ENCODE measurements at regions not wholly inside any gene's neighbourhood (a gene's known extent, or its start where the extent isn't known, plus 50 kb on each side); places are given as distances from the start of the nearest gene placed in this dataset.
A peak's percentile ranks its signal among the peaks of the same experiment; 100 is the strongest.

DNA sequence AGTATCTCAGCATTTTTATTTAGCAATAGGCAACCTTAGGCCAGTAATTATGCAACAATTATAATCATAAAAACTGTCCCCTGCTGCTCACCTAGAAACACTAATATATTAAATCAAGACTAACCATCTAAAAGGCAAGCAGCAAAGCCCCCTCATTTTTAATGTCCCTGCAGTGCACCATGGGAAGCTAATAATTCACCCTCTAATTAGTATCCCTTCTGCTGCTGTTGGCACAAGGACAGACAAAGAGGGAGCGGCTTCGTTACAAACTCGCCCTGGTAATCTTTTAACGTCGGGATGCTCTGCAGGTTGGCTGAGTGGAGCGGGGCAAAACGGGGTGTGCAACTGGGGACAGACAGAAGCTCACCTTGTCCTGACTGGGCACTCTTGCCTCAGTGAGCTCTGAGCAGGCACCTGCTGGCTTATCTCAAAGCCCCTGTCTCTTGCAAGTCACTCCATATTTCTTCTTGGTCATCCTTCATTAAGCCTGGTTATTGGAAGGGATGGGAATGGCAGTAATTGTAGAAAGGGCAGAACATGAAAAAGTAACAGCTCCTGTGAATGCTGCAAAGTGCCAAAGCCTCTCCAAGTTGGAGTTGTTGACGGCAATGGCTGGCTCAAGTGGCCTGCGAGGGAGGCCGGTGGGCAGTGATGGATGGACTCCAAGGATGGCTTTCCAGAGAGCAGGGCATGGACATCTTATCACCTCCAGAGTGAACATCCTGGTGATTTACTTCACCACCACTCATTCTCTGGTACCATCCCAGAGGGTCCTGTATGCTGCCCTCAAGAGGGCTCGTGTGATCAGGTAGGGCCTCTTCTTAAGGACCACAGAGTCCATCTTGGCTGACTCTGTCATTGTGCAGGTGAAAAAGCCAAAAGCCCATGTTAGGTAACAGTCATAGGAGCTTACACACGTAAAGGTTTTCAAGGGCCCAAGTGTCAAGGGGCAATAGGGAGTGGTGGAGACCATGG lies 219.6 kb upstream of the N4BP1 start:
- no peak for DNase-seq (ENCODE audit: low spot score)

DNA sequence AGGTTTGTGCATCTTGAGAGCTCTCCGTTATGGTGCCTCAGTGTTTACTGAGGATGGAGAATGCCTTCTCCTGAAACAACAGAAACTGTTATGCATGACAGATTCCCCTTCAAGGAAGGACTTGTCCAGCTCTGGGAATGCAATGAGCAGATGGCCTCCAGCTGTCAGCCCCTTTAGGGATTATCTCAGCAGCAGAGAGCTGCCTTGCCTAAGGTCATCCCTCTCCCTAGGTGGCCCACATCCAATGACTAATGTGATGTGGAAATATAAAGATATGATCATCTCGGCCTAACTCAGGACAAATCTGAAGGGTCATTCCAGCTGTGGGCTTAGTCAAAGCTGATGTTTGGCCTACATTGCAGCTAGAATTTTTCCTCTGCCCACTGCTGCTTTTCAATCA lies 214.3 kb upstream of the N4BP1 start:
- no peak for DNase-seq (ENCODE audit: low spot score)

DNA sequence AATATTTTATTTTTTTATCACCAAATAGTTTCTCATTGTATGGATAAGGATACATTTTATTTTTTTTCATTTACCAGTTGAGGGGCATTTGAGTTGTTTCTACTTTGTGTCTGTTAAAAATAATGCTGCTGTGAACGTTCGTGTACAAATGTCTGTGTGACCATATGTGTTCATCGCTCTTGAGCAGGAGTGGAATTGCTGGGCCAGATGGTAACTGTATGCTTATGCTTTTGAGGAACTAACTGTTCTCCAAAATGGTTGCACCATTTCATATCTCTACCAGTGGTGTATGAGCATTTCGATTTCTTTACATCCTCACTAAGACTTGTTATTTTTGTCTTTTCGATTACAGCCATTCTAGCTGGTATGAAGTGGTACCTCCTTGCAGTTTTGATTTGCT lies 212.5 kb upstream of the N4BP1 start:
- DNase-seq (ENCODE audit: low spot score): no peak

DNA sequence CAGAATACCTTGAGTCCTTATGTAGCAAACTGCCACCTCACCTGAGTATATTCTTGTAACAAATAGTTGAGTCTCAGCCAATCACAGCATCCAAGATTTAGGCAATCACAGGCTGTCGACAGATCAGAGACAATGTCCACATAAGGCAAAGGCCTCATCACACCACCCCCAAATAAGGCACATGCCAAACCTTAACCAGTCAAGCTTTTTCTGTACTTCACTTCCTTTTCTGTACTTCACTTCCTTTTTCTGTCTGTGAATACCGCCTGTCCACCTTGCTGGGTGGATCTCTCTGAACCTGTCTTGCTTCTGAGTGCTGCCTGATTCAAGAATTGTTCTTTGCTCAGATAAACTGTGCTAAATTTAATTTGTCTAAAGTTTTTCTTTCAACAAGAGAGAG lies 210.4 kb upstream of the N4BP1 start:
- DNase-seq (ENCODE audit: low spot score): no peak

DNA sequence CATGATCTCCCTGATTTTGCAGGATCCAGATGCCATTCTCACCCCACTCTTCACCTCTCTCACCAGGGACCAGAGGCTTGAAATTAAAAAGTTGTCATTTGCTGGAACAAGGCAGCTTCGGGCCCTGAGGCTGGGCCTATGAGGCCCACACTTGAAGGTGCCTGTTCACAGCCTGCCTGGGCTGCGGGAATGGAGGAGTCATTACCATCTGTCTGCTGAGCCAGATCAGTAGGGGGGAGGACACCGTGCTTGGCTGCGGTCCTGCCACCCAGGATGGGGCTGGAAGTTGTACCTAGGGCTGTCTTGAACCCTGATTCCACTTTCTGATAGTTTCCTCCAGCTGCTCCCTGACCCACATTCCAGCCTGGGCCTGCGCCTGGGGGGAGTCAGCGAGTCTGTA lies 208.3 kb upstream of the N4BP1 start:
- DNase-seq (ENCODE audit: low spot score): no peak

DNA sequence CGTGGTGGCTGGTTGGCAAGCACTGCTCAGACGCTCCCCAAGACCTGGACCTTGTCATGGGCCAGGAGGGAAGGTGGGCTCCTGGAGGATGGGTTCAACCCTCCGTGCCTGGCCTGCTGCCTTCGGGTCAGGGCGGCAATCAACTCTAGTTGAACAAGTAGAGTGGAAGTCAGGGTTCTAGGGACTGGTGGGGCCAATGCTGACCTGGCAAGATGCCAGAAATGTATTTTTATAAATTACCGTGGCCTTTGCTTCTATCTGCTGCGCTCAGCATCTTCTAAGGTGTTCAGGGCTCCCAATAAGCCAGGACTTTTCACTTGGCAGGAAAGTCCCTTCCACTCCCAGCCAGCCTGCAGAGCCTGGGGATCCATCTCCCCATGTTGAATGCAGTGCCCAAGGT lies 207.1 kb upstream of the N4BP1 start:
- DNase-seq (ENCODE audit: low spot score): no peak

DNA sequence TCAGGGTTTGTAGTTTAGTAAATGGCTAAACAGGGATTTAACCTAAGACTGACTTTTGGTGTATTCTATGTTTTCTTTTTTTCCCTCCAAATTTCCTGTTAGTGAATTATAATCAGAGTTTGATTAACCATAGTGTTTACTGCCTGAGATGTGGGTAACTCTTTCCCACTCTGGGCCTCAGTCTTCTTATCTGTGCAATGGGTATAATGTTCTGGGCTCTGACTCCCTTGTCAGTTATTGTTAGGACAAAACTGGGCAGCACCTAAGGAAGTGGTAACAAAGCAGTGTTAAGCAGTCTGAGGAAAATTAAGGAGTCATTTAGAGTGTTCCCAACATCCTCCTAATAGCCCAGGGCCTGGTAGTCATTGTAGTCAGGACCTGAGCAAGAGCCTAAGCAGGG lies 206.4 kb upstream of the N4BP1 start:
- no peak for DNase-seq (ENCODE audit: low spot score)

DNA sequence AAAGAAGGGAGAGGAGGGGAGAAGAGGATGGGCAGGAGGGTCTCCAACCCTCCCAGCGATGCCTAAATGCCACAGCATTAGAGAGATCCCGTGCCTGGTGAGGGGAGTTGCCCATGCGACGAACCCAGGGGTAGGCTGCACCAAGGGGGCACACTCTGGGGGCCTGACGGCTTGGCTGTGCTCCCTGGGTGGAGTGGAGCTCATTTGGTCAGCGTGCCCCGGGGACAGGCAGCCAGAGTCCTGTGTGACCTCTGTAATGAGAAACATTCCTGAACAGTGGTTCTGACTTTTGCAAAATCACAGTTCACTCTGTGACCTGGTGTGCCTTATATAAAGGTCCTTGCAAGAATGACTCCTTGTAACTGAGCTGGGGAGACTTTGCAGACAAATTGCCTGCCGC lies 205.0 kb upstream of the N4BP1 start:
- DNase-seq (ENCODE audit: low spot score): no peak

DNA sequence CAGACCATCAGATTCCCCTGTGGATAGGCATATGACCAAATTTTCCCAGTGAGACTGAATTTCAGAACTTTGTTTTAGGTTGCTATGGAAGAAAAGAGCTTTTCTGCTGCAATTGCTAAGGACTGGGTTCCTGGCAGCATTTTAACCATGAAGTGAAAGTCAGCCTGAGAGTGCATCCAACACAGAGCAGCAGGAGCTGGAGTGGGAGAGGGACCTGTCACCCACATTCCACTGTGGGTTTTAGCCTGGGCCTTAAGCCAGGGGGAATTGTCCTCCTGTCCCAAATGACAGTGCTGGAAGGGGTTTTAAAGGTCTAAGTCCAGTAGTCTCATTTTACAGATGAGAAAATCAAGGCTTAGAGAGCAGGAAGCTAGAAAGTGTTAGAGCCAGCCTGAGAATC lies 203.5 kb upstream of the N4BP1 start:
- DNase-seq (ENCODE audit: low spot score): no peak

DNA sequence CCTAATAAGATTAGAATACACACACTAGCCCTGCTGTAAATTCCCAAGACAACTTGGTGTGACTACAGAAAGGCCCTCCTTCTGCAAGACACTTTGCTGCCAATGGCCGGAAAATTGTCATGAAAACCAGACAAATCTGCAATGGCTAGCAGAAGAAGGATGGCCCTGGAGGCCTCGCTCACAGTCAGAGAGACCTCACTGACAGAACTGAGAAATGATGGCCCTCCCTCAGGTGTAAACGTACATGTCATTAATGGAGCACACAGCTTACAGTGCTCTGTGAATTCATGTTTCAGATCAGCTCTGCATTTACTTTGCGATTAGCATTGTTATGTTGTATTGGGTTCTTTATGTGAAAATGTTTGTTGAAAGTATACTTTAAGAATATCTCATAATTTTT lies 202.9 kb upstream of the N4BP1 start:
- no peak for DNase-seq (ENCODE audit: low spot score)

DNA sequence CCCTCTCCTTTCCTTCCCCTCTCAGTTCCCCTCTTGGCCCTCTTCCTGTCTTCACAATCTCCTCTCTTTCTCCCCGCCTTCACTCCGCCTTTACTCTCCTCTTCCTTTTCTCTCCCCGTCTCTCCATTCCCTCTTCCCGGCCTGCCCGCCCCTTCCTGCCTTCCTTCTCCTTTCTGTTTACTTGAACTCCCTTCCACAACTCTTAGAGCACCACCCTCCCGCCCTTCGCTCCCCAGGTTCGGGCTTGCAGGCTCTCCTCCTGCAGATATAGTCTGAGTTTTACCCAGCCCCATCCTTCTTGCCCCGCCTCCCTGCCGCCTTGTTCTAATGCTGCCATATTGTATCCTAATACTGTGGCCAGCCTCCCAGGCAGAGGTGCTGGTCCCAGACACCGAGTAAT lies 201.5 kb upstream of the N4BP1 start:
- no peak for DNase-seq (ENCODE audit: low spot score)

DNA sequence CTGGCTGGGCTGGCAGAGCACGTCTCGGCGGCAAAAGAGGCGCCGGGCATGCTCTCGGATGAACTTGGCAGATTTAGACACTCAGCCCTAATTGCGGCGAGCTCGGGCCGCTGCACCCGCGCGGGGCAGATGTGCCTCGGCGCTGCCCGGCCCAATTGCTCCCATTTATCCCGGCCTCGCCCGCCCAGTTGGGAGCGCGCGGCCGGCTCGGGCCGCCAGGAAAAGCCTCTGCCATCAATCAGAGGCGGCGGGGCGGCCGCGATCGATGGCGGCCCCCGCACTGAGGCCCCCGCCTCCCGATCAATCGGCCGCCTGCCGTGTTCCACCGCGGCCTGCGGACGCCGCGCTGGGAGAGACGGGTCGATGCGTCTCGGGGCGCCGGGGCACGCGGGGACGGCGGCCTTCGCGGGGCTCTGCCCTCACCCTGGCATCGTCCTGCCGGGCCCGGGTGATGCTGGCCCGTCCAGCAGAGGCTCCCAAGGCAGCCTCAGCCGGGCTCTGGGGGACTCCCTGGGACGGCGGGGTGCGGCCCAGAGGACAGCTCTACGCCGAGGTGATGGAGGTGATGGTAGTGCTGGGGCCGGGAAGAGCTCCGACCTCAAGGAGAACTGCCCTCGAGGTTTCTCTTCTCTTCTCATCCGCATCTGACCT lies 200.9 kb upstream of the N4BP1 start:
- no peak for DNase-seq (ENCODE audit: low spot score)

DNA sequence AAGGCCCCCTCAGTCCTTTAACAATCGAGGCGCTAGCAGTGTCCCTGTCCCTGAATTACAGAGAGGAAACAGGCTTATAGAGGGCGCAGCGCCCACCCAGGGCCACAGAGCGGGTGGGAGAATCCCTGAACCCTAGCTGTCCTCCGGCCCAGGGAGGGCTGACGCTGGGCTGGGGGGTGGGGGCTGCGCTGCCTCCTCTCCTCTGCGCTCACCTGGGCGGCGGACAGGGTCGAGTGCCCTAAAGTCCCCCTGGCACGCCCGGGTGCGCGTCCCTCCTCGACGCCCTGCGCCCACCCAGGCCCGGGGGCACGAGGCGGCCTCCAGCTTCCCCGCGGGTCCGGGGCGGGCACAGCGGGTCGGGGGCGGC lies 200.4 kb upstream of the N4BP1 start:
- no peak for DNase-seq (ENCODE audit: low spot score)

DNA sequence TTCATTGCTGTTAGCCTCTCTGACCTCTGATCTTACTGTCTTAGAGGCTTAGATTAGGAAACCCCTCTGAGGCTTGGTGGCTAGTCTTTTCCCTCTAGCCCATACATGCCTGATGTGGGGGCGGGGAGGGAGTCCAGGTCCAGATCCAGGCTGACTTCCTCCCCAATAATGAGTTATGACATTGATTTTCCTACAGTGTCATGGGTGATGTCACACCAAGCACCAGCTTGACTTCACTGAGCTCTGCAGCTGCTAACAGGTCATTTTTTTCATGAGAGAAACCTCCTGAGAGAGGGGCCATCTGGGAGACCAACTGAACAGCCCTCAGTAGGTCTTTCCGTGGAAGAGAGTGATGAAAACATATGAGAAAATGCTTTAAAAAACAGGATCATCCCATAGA lies 180.2 kb upstream of the N4BP1 start:
- DNase-seq (ENCODE audit: low spot score): no peak

DNA sequence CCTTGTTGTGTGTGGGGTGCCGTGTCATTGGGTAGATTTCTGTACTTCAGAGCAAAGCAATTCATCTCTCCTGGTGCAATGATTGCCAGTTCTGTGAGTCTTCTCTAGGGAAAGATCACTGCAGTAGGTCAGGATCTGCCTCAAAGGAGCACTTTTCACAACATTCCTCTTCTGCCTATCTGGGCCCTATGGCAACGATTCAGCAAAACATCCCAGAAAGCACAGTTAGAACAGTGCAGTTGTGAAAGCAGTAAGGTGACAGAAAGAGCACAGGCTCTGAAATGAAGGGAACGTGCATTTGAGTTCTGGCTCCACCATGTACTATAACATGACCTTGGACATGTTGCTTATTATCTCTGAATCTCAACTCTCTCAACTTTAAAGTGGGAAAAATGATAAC lies 178.5 kb upstream of the N4BP1 start:
- no peak for DNase-seq (ENCODE audit: low spot score)

DNA sequence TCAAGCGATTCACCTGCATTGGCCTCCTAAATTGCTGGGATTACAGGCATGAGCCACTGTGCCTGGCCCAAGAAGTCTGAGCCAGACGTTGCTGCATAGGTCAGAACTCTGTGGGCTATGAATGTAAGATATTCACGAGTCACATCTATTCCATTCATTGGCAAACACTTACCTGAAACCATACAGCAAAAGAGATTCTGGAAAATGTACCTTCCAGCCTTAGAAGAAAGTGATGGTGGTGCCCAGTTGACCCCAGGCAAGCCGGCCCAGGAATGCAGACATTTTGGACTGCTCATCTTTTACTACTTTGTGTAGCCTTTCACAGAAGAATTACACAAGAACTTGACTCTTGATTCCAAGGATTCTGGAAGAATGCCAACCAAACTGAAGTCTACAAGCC lies 135.6 kb upstream of the N4BP1 start:
- no peak for DNase-seq (ENCODE audit: low spot score)

DNA sequence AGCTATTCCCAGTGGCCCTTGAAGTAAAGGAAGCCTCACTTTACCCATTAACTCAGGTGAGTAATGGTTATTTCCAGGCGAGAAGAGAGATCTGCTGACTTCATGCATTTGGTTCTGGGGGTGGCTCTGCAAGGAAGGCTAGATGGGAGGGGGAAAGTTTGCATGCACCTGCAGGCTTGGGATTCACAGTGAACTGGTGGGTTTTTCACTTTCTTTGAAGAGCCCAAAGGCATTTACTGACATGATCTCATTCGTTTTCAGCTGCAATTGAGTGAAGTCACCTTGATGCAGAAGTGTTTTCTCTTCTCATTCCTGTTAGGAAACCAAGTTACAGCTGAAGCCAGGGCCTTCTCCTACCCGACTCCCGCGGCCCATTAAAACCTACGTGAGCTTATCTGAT lies 131.0 kb upstream of the N4BP1 start:
- DNase-seq (ENCODE audit: low spot score): no peak

DNA sequence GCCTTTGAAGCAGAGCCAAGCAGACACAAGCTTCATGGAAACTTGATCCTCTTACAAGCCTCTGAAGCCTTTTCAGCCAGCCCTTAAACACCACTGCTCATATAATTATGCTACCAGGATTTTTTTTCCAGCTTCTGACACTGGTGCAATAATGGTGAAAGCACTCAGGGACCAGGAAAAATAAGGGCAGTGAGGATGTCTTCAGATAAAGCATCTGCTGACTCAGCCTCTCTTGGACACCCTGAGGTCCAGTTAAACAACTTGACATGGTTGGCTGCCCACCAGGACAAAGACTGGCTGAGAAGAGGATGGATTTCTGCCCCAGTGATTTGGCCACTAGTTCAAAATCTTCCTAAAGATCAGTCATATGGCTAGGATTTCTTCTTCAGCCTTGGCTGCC lies 124.2 kb upstream of the N4BP1 start:
- DNase-seq (ENCODE audit: low spot score): no peak

DNA sequence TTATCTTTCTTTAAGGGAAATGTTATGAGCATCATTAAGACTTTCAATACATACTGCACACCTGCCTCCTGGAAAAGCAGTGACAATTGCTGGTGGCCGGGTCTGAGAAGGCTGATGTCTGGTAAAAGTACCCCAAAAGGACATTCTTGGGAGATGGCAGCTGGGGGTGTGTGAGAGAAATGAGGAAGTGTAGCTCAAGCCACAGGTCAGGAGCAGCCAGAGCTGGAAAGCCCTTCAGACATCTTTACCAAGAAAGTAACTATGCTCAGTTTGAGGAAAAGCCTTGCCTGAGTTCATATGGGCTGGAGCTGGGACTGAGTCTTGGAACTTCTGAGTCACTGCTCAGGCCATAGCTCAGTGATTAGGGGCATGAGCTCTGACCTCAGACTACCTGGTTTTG lies 94.7 kb upstream of the N4BP1 start:
- DNase-seq (ENCODE audit: low spot score): no peak

DNA sequence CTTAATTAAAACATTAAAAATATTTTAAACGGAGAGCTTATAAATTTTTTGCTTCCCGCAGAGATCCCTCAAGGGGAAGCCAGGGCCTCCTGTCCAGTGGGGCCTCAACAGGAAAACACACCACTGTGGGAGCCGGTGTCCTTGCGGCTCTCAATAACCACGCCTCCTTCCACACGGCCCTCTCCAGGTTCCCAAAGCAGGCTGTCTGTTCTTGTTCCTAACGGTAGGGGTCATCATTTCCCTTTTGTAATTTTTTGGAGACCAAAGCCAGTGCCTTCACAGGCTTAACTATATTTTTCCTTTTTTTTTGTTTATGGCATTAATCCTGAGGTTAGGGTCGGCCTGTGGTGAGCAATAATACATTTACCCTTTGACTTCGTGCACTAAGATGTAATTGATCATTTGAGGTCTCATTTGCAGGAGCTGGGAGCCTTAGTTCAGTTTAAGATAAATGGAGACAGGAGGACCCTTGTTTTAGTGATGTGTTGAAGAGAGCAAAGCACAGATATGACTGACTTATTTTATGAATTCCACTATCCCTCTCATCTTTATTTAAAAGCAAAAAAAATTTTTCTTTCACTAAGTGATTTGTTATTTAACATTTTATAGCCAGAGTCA lies 77.5 kb upstream of the N4BP1 start:
- DNase-seq (ENCODE audit: low spot score): peak; percentile 70

DNA sequence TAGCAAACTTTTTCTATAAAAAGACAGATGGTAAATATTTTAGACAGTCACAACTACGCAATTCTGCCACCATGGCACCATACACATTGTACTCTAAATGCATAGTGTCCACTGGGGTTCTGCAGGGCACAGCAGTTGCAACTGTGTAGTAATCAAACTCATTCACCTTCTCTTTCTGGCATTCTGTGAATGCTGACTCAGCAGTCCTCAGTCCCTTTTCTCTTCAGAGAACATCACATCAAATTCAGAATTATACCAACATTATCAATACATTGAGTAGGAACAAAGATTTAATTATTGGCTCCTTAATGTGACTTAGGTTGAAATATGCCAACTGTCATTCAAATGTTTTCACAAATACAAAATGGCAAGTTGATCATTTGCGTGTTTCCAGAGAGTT lies 74.2 kb upstream of the N4BP1 start:
- DNase-seq (ENCODE audit: low spot score): no peak

DNA sequence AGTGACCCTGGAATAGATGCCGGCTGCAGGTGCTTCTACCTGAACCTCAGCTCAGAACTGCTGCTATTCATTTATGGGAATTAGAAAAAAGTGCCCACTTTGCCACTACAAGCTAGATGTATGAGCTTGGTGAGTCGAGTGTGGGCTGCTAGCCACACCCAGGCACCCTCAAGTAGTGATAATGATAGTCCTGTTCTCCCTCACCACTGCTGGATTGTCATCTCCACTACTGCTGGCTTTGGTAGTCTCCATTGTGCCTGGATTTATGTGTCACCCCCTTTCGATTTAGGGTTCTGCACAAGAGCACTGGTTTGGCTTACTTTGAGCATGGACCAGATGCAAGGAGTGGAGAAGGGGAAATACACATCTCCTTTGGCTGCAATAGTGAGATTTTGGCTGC lies 73.0 kb upstream of the N4BP1 start:
- DNase-seq (ENCODE audit: low spot score): no peak

DNA sequence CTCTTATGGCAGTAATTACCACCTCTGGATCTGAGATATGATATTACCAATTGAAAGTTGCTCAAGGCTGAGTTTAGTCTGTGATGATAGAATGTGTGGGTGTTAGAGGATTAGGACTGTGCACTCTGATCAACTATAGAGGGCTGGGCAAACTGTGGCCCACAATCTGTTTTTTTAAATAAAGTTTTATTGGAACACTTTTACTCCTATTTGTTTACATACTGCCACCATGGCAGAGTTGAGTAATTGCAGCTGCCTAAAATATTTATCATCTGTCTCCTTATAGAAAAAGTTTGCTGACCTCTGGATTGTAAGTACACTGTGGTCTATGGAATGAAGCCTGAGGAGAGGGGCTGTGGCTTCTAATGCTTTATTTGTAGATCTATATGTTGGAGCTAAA lies 71.5 kb upstream of the N4BP1 start:
- no peak for DNase-seq (ENCODE audit: low spot score)
